ENCODE measurements at regions not wholly inside any gene's neighbourhood (a gene's known extent, or its start where the extent isn't known, plus 50 kb on each side); places are given as distances from the start of the nearest gene placed in this dataset.
"Not testable (repeated sequence)": the region's sequence is repeated elsewhere in the genome, so short reads cannot be mapped to it uniquely, and the experiment has no call there.

DNA sequence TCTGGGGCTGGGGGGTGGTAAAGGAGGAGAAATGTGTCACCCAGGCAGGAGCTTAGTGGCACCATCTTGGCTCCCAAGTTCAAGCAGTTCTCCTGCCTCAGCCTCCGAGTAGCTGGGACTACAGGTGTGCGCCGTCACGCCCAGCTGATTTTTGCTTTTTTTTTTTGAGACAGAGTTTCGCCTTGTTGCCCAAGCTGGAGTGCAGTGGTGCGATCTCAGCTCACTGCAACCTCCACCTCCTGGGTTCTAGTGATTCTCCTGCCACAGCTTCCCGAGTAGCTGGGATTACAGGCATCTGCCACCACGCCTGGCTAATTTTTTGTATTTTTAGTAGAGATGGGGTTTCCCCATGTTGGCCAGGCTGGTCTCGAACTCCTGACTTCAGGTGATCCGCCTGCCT lies 82.1 kb upstream of the METTL9 start:
- DNase-seq: not testable (repeated sequence)

DNA sequence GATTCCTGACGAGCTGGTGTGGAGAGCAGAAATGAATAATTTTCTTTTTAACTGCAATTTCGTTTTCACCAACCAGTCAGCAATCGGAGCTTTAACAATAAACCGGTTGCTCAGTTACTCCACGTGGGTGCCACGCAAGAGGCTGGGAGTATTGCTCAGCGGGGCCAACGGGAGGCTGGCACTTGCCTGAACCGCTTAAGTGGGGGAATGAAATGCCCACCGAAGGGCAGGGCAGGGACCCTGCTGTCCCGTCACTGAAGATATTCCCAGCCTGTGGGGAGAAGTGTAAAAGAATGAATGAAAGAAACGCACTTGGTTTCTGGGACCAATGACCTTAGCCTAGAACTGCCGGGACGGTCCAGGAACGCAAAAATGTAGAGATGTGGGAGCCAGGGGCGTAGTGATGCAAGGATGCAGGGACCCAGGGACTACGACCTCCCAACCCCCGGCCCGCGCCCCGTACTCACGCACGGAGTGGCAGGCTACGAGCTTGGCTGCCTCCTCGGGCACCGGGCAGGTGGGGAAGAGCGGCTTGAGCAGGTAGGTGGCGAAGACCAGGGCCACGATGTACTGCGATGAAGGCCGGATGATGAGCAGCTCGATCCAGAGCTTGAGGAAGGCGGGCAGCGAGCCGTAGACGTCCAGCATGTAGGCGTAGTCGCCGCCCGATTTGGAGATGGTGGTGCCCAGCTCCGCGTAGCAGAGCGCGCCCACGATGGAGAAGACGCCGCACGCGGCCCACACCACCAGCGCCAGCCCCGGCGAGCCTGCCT lies 79.8 kb upstream of the METTL9 start:
- DNase-seq: not testable (repeated sequence)

GRCh38 chr16:21520134-21521047 lies 79.0 kb upstream of the METTL9 start:
- DNase-seq: peak; percentile 95

DNA sequence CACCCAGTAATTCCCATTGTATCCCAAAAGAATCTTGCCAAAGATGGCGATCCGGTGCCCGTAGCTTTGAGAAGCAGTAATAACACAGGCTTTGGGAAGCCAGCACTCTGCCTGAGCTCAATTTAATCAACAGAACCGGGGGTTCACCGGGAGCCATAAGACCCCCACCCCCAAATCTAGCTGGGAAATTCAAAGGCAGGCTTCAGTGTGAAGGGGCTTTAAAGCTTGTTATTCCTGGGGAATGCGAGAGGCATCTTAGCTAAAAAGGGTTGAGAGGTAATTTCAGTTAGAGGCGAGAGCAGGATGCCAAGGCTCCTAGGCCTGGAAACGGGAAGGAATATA lies 78.4 kb upstream of the METTL9 start:
- DNase-seq: not testable (repeated sequence)

GRCh38 chr16:21521390-21522143 lies 77.8 kb upstream of the METTL9 start:
- peak; percentile 87 for DNase-seq

DNA sequence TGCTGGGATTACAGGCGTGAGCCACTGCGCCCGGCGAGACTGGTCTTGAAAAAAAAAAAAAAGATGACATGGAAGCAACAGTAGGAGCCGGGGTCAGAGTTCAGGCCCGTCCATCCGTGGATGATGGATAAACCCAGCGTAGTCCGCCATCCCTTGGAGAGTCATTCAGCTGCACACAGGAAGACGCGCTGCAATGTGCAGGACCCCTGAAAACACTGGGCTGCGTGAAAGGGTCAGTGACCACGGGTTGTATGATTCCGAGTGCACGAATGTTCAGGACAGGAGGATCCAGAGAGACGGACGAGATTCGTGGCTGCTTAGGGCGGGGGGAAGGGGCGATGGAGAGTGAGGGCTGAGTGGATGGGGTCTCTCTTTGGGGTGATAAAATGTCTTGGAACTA lies 76.5 kb upstream of the METTL9 start:
- DNase-seq: not testable (repeated sequence)

GRCh38 chr16:21523411-21524067 lies 75.8 kb upstream of the METTL9 start:
- DNase-seq: no peak

- no peak for DNase-seq
These were observed 75.2 kb upstream of the METTL9 start for GRCh38 chr16:21524068-21524751.

DNA sequence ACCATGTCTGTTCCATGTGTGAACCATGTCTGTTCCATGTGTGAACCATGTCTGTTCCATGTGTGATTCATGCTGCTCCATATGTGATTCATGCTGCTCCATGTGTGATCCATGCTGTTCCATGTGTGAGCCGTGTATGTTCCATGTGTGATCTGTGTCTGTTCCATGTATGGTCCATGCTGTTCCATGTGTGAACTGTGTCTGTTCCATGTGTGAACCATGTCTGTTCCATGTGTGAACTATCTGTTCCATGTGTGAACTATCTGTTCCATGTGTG lies 74.7 kb upstream of the METTL9 start:
- DNase-seq: not testable (repeated sequence)

- DNase-seq: peak; percentile 14
These were observed 74.1 kb upstream of the METTL9 start for GRCh38 chr16:21525029-21525895.

DNA sequence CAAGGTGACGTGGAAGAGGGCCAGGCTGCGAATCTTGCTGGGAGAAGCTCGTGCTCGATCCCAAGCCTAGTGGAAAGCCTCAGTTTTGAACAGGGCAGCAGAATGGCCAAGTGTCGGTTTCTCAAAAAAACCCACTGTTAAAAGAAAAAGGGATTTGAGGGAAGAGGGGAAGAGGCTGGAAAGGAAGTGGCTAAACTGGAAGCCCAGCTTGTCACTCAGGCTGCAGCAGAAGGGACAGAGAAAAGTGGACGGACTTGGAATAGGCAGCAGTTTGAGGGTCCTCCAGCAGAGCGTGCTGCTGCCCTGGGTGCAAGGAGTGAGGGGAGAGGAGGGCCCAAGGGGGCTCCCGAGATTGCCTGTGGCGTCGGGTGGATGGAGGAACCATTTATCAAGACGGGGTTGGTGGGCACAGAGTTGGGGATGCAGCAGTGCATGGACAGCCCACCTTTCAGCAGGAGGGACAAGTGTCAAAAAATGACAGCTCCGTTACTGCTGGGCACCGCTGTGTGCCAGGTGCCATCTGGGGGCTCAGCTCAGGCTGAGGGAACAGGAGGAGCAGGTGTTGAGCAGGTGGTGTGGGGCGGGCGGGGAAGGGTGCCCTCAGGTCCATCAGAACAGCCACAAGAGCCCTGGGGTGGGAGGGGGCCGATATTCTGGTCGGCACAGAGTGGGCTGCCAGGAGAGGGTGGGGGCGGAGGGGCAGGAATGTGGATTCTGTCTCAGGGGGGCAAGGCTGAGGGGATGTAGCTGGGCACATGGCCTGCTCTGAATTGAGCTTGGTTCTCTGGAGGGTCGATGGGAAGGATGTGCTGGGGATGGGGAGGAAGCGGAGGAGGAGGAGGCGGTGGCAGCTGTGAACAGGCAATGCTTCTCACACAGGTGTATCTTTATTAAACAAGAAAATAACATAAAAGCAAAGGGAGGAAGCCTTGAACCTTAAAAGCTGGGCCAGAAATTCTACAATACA lies 73.1 kb upstream of the METTL9 start:
- DNase-seq: peak; percentile 16

DNA sequence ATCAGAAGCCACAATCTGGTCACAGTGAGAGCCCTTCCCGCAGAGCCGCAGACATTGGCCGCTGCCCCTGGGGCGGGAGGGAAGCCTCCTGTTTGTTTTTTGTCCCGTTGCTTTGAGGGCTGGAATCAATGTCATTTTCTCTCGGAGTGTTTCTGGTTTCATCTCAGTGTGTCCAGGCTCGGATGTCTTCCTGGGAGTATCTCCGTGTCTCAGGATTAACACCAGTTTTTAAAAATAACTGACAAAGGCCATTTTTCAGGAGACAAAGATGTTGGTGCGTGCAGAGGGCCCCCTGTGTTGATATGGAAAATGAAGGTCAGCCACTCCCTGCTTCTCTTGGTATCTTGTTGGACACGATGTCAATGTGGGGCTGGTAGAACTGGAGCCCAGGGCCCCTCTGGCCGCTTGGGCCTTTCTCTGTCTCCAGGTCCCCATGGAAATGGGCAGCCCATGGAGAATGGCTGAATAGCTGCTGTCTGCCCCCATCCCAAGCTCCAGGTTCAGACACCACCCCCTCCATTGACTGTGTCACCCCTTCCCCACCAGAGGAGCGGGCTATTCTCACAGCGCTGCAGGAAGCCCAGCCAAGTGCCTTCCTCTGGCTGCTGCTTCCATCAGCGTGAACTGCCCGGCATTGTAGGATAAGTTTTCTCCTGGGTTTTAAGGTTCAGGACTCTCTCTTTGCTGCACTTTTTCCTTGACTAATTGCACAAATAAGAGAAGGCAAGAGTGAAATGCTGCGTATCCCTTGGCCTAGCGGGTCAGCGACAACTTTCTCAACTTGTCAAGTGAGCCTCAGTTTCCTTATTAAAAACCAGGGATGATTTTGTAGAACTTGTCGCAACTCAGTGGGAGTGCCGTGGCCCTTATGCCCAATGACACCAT lies 72.2 kb upstream of the METTL9 start:
- peak; percentile 28 for DNase-seq

DNA sequence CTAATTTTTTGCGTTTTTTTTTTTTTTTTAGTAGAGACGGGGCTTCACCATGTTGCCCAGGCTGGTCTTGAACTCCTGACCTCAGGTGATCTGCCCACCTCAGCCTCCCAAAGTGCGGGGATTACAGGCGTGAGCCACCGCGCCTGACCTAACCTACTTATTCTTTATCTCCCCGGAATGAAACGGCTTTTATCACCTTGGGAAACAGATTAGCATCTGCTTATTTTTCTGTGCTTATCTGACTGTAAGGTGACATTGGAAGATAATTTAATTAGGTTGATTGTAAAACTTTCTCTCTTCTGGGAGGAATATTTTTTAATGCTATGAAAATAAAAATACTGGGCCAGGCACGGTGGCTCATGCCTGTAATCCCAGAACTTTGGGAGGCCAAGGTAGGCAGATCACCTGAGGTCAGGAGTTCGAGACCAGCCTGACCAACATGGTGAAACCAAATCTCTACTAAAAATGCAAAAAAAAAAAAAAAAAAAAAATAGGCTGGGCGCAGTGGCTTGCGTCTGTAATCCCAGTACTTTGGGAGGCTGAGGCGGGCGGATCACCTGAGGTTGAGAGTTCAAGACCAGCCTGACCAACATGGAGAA lies 70.2 kb upstream of the METTL9 start:
- not testable (repeated sequence) for DNase-seq

GRCh38 chr16:21530729-21531383 lies 68.5 kb upstream of the METTL9 start:
- not testable (repeated sequence) for DNase-seq

GRCh38 chr16:21532996-21533395 lies 66.4 kb upstream of the METTL9 start:
- DNase-seq: not testable (repeated sequence)

DNA sequence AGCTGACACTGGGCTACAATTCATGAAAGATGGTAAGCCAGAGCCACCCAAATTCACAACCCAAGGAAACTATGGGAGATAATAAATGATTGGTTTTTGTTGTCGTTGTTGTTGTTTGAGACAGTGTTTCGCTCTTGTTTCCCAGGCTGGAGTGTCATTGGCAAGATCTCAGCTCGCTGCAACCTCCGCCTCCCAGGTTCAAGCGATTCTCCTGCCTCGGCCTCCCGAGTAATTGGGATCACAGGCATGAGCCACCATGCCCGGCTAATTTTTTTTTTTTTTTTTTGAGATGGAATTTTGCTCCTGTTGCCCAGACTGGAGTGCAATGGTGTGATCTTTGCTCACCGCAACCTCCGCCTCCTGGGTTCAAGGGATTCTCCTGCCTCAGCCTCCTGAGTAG lies 65.9 kb upstream of the METTL9 start:
- not testable (repeated sequence) for DNase-seq

DNA sequence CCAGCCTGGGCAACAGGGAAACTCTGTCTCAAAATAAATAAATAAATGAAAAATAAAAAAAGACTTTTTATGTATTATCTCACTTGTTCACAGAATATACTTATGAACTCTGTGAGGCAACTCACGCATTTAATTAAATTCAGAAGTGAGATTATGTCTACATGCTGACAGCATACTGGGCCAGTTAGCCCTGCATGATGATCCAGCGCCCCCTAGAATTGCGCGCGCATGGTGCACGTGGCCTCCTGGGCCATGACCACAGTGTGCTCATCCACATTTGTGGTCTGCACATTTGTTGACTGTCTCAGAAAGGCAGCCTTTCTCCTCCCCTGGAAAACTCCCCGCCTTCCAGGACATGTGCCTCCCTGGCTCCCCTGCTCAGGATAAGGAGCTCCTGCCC lies 64.8 kb upstream of the METTL9 start:
- not testable (repeated sequence) for DNase-seq

GRCh38 chr16:21535201-21535600 lies 64.2 kb upstream of the METTL9 start:
- not testable (repeated sequence) for DNase-seq

Measured in NCI-H146 (cell line).